ENCODE measurements at regions not wholly inside any gene's neighbourhood (a gene's known extent, or its start where the extent isn't known, plus 50 kb on each side); places are given as distances from the start of the nearest gene placed in this dataset.

- peak; percentile 50 for DNase-seq (ENCODE audit: low spot score)
These were observed 101.0 kb upstream of the NMNAT3 start for GRCh38 chr3:139778682-139779233.

GRCh38 chr3:139774560-139775302 lies 97.0 kb upstream of the NMNAT3 start:
- peak; percentile 25 for DNase-seq (ENCODE audit: low spot score)

- DNase-seq (ENCODE audit: low spot score) = no peak
These were observed 95.0 kb upstream of the NMNAT3 start for GRCh38 chr3:139772539-139773500.

- DNase-seq (ENCODE audit: low spot score) = no peak
These were observed 93.6 kb upstream of the NMNAT3 start for GRCh38 chr3:139771331-139771730.

- DNase-seq (ENCODE audit: low spot score) = no peak
These were observed 92.8 kb upstream of the NMNAT3 start for GRCh38 chr3:139770577-139770976.

GRCh38 chr3:139769796-139770195 lies 92.0 kb upstream of the NMNAT3 start:
- DNase-seq (ENCODE audit: low spot score) = no peak

- DNase-seq (ENCODE audit: low spot score) = no peak
These were observed 87.2 kb upstream of the NMNAT3 start for GRCh38 chr3:139764936-139765335.

GRCh38 chr3:139764069-139764905 lies 86.5 kb upstream of the NMNAT3 start:
- DNase-seq (ENCODE audit: low spot score) = no peak

GRCh38 chr3:139762302-139762701 lies 84.5 kb upstream of the NMNAT3 start:
- DNase-seq (ENCODE audit: low spot score) = no peak

GRCh38 chr3:139759470-139759869 lies 81.7 kb upstream of the NMNAT3 start:
- DNase-seq (ENCODE audit: low spot score) = no peak

- DNase-seq (ENCODE audit: low spot score) = no peak
These were observed 81.0 kb upstream of the NMNAT3 start for GRCh38 chr3:139758654-139759291.

GRCh38 chr3:139757448-139758030 lies 79.8 kb upstream of the NMNAT3 start:
- DNase-seq (ENCODE audit: low spot score) = no peak

- no peak for DNase-seq (ENCODE audit: low spot score)
These were observed 78.8 kb upstream of the NMNAT3 start for GRCh38 chr3:139756529-139757103.

GRCh38 chr3:139755551-139755950 lies 77.8 kb upstream of the NMNAT3 start:
- no peak for DNase-seq (ENCODE audit: low spot score)

GRCh38 chr3:139751789-139752188 lies 74.0 kb upstream of the NMNAT3 start:
- DNase-seq (ENCODE audit: low spot score) = no peak

- DNase-seq (ENCODE audit: low spot score) = no peak
These were observed 68.7 kb upstream of the NMNAT3 start for GRCh38 chr3:139746481-139746880.

GRCh38 chr3:139745831-139746230 lies 68.1 kb upstream of the NMNAT3 start:
- no peak for DNase-seq (ENCODE audit: low spot score)

- DNase-seq (ENCODE audit: low spot score) = no peak
These were observed 60.9 kb upstream of the NMNAT3 start for GRCh38 chr3:139738697-139739096.

GRCh38 chr3:139737682-139738361 lies 60.0 kb upstream of the NMNAT3 start:
- DNase-seq (ENCODE audit: low spot score) = no peak

GRCh38 chr3:139735191-139735590 lies 57.4 kb upstream of the NMNAT3 start:
- no peak for DNase-seq (ENCODE audit: low spot score)

All from umbilical cord (tissue), 1 donor.